SJCRH30 (cell line): ENCODE measurements at regions not wholly inside any gene's neighbourhood (a gene's known extent, or its start where the extent isn't known, plus 50 kb on each side); places are given as distances from the start of the nearest gene placed in this dataset.
A peak's percentile ranks its signal among the peaks of the same experiment; 100 is the strongest.

Experiments used
- DNase-seq, 2 experiments: peaks; one replicate each; pipeline ENCODE4 v3.0.0-alpha.2; 2015 to 2020
- H3K27ac ChIP-seq: fragments of 250-450 bp; sonication (Bioruptor Pico); 2 replicates; pipeline ENCODE4 v1.5.1; 2020; ENCODE audit warnings: mild to moderate bottlenecking, moderate library complexity
- H3K27me3 ChIP-seq: fragments of 250-450 bp; sonication (Bioruptor Pico); 2 replicates; pipeline ENCODE4 v1.5.1; 2020; ENCODE audit warnings: mild to moderate bottlenecking, moderate library complexity
- H3K36me3 ChIP-seq: fragments of 250-450 bp; sonication (Bioruptor Pico); 2 replicates; pipeline ENCODE4 v1.5.1; 2020; ENCODE audit warnings: mild to moderate bottlenecking, moderate library complexity
- H3K4me1 ChIP-seq: fragments of 250-450 bp; sonication (Bioruptor Pico); 2 replicates; pipeline ENCODE4 v1.5.1; 2020; ENCODE audit warnings: mild to moderate bottlenecking, moderate library complexity
- H3K4me3 ChIP-seq: fragments of 250-450 bp; sonication (Bioruptor Pico); 2 replicates; pipeline ENCODE4 v1.5.1; 2020; ENCODE audit warnings: mild to moderate bottlenecking, moderate library complexity
- H3K9me3 ChIP-seq: fragments of 250-450 bp; sonication (Bioruptor Pico); replicated peaks from 2 replicates; pipeline ENCODE4 v1.5.1; 2020; ENCODE audit warnings: mild to moderate bottlenecking, moderate library complexity

GRCh38 chr21:23531444-23531843, 2075.8 kb downstream of the MRPL39 start:
- no peak overlapping the region for H3K4me3 ChIP-seq
- no peaks in the 10 kb centered on the region for H3K27me3 ChIP-seq
- no peak overlapping the region for H3K27ac ChIP-seq
- no peaks in the 10 kb centered on the region for H3K36me3 ChIP-seq
- no peaks in the 10 kb centered on the region for H3K9me3 ChIP-seq
- H3K4me1 ChIP-seq: no peaks in the 10 kb centered on the region
- DNase-seq: no peak

DNA sequence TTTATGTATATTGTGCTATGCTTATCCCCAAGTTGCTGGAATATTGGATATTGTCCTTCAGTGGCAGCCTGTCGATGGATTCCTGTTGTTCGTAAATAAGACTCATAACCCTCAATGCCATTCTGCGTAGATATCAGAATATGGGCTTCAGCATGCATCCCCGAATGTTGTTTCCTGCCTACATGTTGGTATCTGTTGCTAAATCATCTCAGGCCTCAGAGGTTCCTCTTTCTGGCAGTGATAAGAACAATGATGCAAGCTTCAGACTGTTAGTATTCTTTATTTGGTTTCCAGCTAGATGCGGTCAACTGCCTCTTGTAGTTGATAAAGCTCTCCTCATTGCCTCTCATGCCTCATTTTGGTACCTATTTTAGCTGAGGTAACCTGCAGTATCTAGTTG, 2082.6 kb downstream of the MRPL39 start:
- H3K36me3 ChIP-seq: no peaks in the 10 kb centered on the region
- no peaks in the 10 kb centered on the region for H3K4me1 ChIP-seq
- H3K27ac ChIP-seq: no peak overlapping the region
- no peaks in the 10 kb centered on the region for H3K9me3 ChIP-seq
- no peak overlapping the region for H3K4me3 ChIP-seq
- no peak for DNase-seq
- H3K27me3 ChIP-seq: no peaks in the 10 kb centered on the region

DNA sequence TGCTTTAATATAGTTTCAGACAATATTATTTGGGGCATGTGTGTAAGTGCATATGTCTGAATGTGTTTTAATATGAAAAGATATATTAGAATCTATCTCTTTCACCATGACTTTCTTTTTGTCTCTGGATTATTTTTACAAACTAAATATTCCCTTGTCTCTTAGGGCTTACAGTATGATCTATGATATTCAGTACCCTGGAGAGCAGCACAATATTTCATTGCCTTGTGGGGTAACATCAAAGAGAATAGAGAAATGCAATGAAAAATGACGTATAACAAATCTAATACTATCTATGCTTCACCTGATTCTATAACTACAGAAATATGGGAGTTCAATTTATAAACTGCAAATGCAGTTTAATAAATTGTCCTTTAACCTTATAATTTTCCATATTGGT, 2084.5 kb downstream of the MRPL39 start:
- Histone ChIP-seq H3K36me3 (no peaks in the 10 kb centered on the region), H3K9me3 (no peaks in the 10 kb centered on the region), H3K27me3 (no peaks in the 10 kb centered on the region), H3K4me1 (no peaks in the 10 kb centered on the region), H3K27ac (no peak overlapping the region), H3K4me3 (no peak overlapping the region)
- DNase-seq: peak in 1 of 2 experiments; percentile 30

DNA sequence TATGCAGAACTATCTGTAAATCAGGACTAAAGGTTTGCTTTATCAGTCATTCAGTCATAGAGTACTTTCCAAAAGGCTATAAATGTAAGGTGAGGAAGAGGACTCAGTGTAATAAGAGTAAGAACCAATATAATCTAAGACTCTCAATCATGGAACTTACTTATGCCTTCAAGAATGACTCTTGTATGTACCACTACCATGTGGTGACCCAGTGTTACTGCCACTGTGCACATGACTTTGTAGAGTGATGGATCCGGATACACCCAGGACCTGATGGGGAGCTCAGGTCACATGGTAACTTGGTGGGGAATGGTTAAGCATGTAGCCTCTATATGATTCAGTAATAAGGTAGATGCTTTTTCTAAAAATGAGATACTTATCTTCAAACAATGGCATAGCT, 2099.8 kb downstream of the MRPL39 start:
- Histone ChIP-seq H3K27ac (no peak overlapping the region), H3K4me3 (no peak overlapping the region), H3K27me3 (no peaks in the 10 kb centered on the region), H3K9me3 (no peaks in the 10 kb centered on the region), H3K36me3 (no peaks in the 10 kb centered on the region), H3K4me1 (no peaks in the 10 kb centered on the region)
- DNase-seq: no peak

GRCh38 chr21:23496729-23497128, 2110.6 kb downstream of the MRPL39 start:
- no peak for DNase-seq
- Histone ChIP-seq H3K27me3 (no peaks in the 10 kb centered on the region), H3K4me3 (no peak overlapping the region), H3K36me3 (no peaks in the 10 kb centered on the region), H3K9me3 (no peaks in the 10 kb centered on the region), H3K27ac (no peak overlapping the region), H3K4me1 (no peaks in the 10 kb centered on the region)

- H3K4me1 ChIP-seq: no peaks in the 10 kb centered on the region
- no peaks in the 10 kb centered on the region for H3K36me3 ChIP-seq
- no peak overlapping the region for H3K27ac ChIP-seq
- no peaks in the 10 kb centered on the region for H3K27me3 ChIP-seq
- H3K9me3 ChIP-seq: no peaks in the 10 kb centered on the region
- no peak for DNase-seq
- H3K4me3 ChIP-seq: no peak overlapping the region
These were observed 2119.0 kb downstream of the MRPL39 start for GRCh38 chr21:23488245-23488644.

DNA sequence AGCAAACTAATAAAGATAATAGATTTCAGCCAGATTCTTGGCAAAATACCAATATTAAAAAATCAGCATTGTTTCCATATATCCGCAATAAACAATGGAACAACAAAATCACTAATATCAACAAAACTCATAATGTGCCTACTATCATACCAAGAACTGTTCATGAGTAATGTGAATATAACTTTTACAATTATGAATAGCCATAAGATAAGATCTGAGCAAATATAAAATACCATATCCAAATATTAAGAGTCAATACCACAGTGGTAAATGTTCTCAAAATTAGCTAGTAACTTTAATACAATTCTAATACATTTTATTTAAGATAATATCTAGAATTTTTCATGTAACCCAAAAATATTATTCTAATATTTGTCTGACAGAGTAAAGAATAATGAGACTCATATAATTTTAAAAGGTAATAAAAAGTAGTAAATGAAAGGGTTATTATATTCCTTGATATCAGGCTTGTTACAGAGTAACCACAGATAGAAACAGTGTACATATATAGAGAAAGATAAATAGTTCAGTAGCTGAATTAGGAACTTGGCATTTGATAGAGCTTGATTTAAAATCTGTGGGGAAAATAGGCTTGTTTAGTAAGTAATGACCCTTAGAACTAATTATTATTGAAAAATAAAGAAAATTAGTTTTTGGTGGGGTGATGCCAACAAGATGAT, 2126.6 kb downstream of the MRPL39 start:
- Histone ChIP-seq H3K27me3 (no peaks in the 10 kb centered on the region; the same call in 1 of the 2 replicates), H3K4me3 (no peak overlapping the region), H3K4me1 (no peaks in the 10 kb centered on the region), H3K9me3 (no peaks in the 10 kb centered on the region), H3K36me3 (no peaks in the 10 kb centered on the region), H3K27ac (no peak overlapping the region)
- DNase-seq: no peak

GRCh38 chr21:23478381-23478780, 2128.9 kb downstream of the MRPL39 start:
- Histone ChIP-seq H3K36me3 (no peaks in the 10 kb centered on the region), H3K27me3 (no peaks in the 10 kb centered on the region; the same call in 1 of the 2 replicates), H3K9me3 (no peaks in the 10 kb centered on the region)

GRCh38 chr21:23475281-23476219, 2131.7 kb downstream of the MRPL39 start:
- Histone ChIP-seq H3K27me3 (no peaks in the 10 kb centered on the region), H3K9me3 (no peaks in the 10 kb centered on the region), H3K4me3 (no peak overlapping the region), H3K27ac (no peak overlapping the region), H3K36me3 (no peaks in the 10 kb centered on the region), H3K4me1 (no peaks in the 10 kb centered on the region)
- peak in 1 of 2 experiments; percentile 3 for DNase-seq

More at GRCh38 chr21:23478381-23478780, 2128.9 kb downstream of the MRPL39 start:
- DNase-seq: no peak
- no peaks in the 10 kb centered on the region for H3K4me1 ChIP-seq
- no peak overlapping the region for H3K4me3 ChIP-seq
- H3K27ac ChIP-seq: no peak overlapping the region

- Histone ChIP-seq H3K36me3 (no peaks in the 10 kb centered on the region), H3K27me3 (no peaks in the 10 kb centered on the region), H3K4me1 (no peaks in the 10 kb centered on the region), H3K4me3 (no peak overlapping the region), H3K27ac (no peak overlapping the region), H3K9me3 (no peaks in the 10 kb centered on the region)
- no peak for DNase-seq
These were observed 2135.4 kb downstream of the MRPL39 start for GRCh38 chr21:23471877-23472276.

- no peaks in the 10 kb centered on the region for H3K4me1 ChIP-seq
- H3K9me3 ChIP-seq: no peaks in the 10 kb centered on the region
- H3K4me3 ChIP-seq: no peak overlapping the region
- H3K36me3 ChIP-seq: no peaks in the 10 kb centered on the region
- no peak overlapping the region for H3K27ac ChIP-seq
- no peak for DNase-seq
- no peaks in the 10 kb centered on the region for H3K27me3 ChIP-seq
These were observed 2143.9 kb downstream of the MRPL39 start for GRCh38 chr21:23463365-23463764.

- Histone ChIP-seq H3K36me3 (no peaks in the 10 kb centered on the region), H3K4me3 (no peak overlapping the region), H3K27ac (no peak overlapping the region), H3K4me1 (no peaks in the 10 kb centered on the region), H3K9me3 (no peaks in the 10 kb centered on the region), H3K27me3 (no peaks in the 10 kb centered on the region)
- DNase-seq: no peak
These were observed 2151.6 kb downstream of the MRPL39 start for GRCh38 chr21:23455676-23456075.

DNA sequence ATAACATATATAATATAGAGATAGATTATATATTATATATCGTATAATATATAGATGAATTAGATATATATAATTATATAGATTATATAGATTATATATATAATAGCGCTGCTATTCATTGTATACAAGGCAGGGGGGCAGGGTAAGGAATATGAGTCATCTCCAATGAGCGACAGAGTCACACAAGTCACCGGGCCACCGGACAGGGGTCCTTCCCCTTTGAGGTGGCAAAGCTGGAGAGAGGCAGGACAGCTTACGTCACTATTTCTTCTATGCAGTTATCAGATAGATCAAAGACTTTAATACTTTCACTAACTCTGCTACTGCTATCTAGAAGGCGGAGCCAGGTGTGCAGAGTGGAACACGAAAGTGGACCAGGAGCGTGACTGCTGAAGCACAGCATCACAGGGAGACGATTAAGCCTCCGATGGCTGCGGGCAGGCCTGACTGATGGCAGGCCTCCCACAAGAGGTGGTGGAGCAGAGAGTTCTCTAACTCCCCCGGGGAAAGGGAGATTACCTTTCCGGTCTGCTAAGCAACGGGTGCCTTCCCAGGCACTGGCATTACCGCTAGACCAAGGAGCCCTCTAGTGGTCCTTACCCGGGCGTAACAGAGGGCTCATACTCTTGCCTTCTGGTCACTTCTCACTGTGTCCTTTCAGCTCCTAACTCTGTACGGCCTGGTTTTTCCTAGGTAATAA, 2154.7 kb downstream of the MRPL39 start:
- no peak overlapping the region for H3K4me3 ChIP-seq
- peak; percentile 13 to 38 for DNase-seq
- H3K27ac ChIP-seq: no peak overlapping the region

DNA sequence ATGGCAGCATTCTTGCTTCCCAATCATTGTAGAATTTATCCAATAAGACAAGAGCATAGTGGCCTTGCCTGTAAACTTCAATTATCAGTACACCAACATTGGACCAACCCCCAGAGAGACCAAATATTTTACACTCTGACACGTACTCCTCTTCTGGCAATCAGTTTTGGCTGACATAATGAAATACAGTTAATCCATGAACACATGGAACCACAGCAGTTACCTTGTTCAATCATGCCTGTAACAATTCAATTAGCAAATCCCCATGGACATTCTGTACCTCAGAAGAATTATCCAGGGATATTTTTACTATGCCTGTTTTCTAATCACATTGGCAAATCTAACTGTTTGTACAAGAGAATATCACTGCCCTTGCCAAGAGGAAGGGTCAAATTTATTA, 2162.0 kb downstream of the MRPL39 start:
- Histone ChIP-seq H3K27me3 (0 out of 2 replicates have a peak, but pooled peaks cover 4% of the 10 kb centered on the region), H3K9me3 (no peaks in the 10 kb centered on the region), H3K4me1 (peaks cover 3% of the 10 kb centered on the region; the same call in 1 of the 2 replicates), H3K27ac (no peak overlapping the region), H3K36me3 (no peaks in the 10 kb centered on the region; the same call in 1 of the 2 replicates), H3K4me3 (no peak overlapping the region)
- DNase-seq: no peak

More for the DNA sequence above, 2154.7 kb downstream of the MRPL39 start:
- no peaks in the 10 kb centered on the region for H3K9me3 ChIP-seq
- no peaks in the 10 kb centered on the region for H3K4me1 ChIP-seq
- no peaks in the 10 kb centered on the region for H3K36me3 ChIP-seq
- no peaks in the 10 kb centered on the region for H3K27me3 ChIP-seq

DNA sequence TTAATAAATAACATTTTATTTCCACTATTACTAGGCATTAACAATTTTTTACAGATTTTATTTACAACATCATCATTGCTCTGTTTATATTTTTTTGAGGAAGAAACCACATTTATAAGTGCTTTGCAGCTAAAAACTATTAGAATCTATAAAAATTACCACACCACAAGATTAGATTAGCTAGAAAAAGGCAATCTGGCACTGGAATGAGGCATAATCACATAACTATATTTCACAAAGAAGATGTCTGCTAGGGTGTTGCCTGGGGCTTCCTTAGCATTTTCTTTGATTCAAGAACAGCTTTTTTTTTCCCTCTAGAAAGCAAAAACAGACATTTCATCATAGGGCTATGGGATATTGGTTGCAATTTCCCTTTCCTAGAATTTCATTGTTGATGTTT, 2169.2 kb downstream of the MRPL39 start:
- no peaks in the 10 kb centered on the region for H3K36me3 ChIP-seq

More for the DNA sequence above, 2169.2 kb downstream of the MRPL39 start:
- no peaks in the 10 kb centered on the region for H3K9me3 ChIP-seq
- no peaks in the 10 kb centered on the region for H3K27me3 ChIP-seq
- H3K4me1 ChIP-seq: peaks cover 3% of the 10 kb centered on the region; the same call in 1 of the 2 replicates
- no peak overlapping the region for H3K27ac ChIP-seq
- no peak for DNase-seq
- no peak overlapping the region for H3K4me3 ChIP-seq
